ENCODE measurements at regions not wholly inside any gene's neighbourhood (a gene's known extent, or its start where the extent isn't known, plus 50 kb on each side); places are given as distances from the start of the nearest gene placed in this dataset.

- DNase-seq (ENCODE audit: low spot score), result no peak
- TF ChIP-seq CTCF (IDR thresholded peaks at IDR 0.05; ENCODE audit: extremely low read depth, missing control alignments), result no peak
Observed at GRCh38 chr12:77131977-77132490, 66.7 kb upstream of the E2F7 start.

- no peak for DNase-seq (ENCODE audit: low spot score)
- no peak for TF ChIP-seq CTCF (IDR thresholded peaks at IDR 0.05; ENCODE audit: extremely low read depth, missing control alignments)
Observed at GRCh38 chr12:77130193-77130592, 64.8 kb upstream of the E2F7 start.

GRCh38 chr12:77124767-77125166 lies 59.4 kb upstream of the E2F7 start:
- no peak for DNase-seq (ENCODE audit: low spot score)

GRCh38 chr12:77122661-77123060 lies 57.3 kb upstream of the E2F7 start:
- no peak for TF ChIP-seq CTCF (IDR thresholded peaks at IDR 0.05; ENCODE audit: extremely low read depth, missing control alignments)
- no peak for DNase-seq (ENCODE audit: low spot score)

More at GRCh38 chr12:77124767-77125166, 59.4 kb upstream of the E2F7 start:
- no peak for TF ChIP-seq CTCF (IDR thresholded peaks at IDR 0.05; ENCODE audit: extremely low read depth, missing control alignments)

GRCh38 chr12:77122236-77122635 lies 56.9 kb upstream of the E2F7 start:
- no peak for TF ChIP-seq CTCF (IDR thresholded peaks at IDR 0.05; ENCODE audit: extremely low read depth, missing control alignments)
- no peak for DNase-seq (ENCODE audit: low spot score)

- no peak for TF ChIP-seq CTCF (IDR thresholded peaks at IDR 0.05; ENCODE audit: extremely low read depth, missing control alignments)
- DNase-seq (ENCODE audit: low spot score), result no peak
Observed at GRCh38 chr12:77120156-77121085, 55.1 kb upstream of the E2F7 start.

GRCh38 chr12:77118696-77119095 lies 53.3 kb upstream of the E2F7 start:
- TF ChIP-seq CTCF (IDR thresholded peaks at IDR 0.05; ENCODE audit: extremely low read depth, missing control alignments), result no peak
- no peak for DNase-seq (ENCODE audit: low spot score)
